BJ (cell line): ENCODE measurements at regions not wholly inside any gene's neighbourhood (a gene's known extent, or its start where the extent isn't known, plus 50 kb on each side); places are given as distances from the start of the nearest gene placed in this dataset.

Experiments used
- CTCF ChIA-PET: fragments of 350-600 bp; formaldehyde crosslinking; extraction: SDS; loops from one replicate; lab custom pipeline; 2021; ENCODE audit warnings: antibody characterized with exemption, inconsistent platforms; lab: Yijun Ruan, JAX
- POLR2A ChIA-PET: fragments of 300-600 bp; sonication (Branson Sonifier 250); formaldehyde crosslinking; extraction: SDS; loops from one replicate; lab custom pipeline; 2021; ENCODE audit warnings: antibody characterized with exemption; lab: Charles Lee
- DNase-seq: peaks from one replicate; pipeline ENCODE4 v3.0.0-alpha.2; 2011; ENCODE audit warnings: low read depth
- H3K27me3 ChIP-seq: 2 replicates; pipeline ENCODE4 v1.6.0; 2011; ENCODE audit warnings: low read length; ENCODE audit not compliant: control insufficient read depth, insufficient read depth
- H3K36me3 ChIP-seq: 2 replicates; pipeline ENCODE4 v1.5.1; 2011; ENCODE audit warnings: low read length; ENCODE audit not compliant: control insufficient read depth, insufficient read depth
- H3K4me3 ChIP-seq: 2 replicates; pipeline ENCODE4 v1.5.1; 2011; ENCODE audit warnings: low read depth, mild to moderate bottlenecking, control low read depth, low read length
- TF ChIP-seq, protein P1 (sequence below): IDR thresholded peaks from 2 replicates; pipeline ENCODE4 v1.5.1; 2011; ENCODE audit warnings: low read depth, mild to moderate bottlenecking, control low read depth, inconsistent platforms, low read length, moderate library complexity; ENCODE audit not compliant: insufficient read depth

DNA sequence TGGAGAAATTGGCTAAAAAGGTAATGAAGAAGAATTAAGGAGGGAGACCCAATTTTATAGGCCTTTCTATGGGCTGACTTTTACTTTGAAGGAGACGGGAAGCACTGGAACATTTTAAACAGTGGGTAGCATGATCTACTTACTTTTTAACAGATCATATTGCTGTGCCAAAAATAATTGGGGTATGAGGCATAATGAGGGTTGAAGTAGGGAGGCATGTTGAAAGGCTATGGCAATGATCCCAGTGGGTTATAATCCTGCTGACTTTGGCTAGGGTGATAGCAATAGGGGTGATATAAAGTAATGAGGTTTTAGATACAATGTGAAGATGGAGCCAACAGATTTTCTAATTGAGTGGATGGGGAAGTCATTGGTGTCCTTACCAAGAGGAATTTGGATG is 73.2 kb downstream of the GPR37 start:
- H3K36me3 ChIP-seq: no peaks in the 10 kb centered on the region
- no peaks in the 10 kb centered on the region for H3K27me3 ChIP-seq
- H3K4me3 ChIP-seq: no peak overlapping the region
- DNase-seq: no peak
- ChIA-PET CTCF (no interaction called here), POLR2A (no interaction called here)
- TF ChIP-seq, protein P1, sequence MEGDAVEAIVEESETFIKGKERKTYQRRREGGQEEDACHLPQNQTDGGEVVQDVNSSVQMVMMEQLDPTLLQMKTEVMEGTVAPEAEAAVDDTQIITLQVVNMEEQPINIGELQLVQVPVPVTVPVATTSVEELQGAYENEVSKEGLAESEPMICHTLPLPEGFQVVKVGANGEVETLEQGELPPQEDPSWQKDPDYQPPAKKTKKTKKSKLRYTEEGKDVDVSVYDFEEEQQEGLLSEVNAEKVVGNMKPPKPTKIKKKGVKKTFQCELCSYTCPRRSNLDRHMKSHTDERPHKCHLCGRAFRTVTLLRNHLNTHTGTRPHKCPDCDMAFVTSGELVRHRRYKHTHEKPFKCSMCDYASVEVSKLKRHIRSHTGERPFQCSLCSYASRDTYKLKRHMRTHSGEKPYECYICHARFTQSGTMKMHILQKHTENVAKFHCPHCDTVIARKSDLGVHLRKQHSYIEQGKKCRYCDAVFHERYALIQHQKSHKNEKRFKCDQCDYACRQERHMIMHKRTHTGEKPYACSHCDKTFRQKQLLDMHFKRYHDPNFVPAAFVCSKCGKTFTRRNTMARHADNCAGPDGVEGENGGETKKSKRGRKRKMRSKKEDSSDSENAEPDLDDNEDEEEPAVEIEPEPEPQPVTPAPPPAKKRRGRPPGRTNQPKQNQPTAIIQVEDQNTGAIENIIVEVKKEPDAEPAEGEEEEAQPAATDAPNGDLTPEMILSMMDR: no peak

GRCh38 chr7:124690840-124691239 is 74.8 kb downstream of the GPR37 start:
- CTCF ChIA-PET: no interaction called here
- Histone ChIP-seq H3K36me3 (no peaks in the 10 kb centered on the region), H3K27me3 (no peaks in the 10 kb centered on the region), H3K4me3 (no peak overlapping the region)
- TF ChIP-seq, protein P1: no peak
- no peak for DNase-seq
- POLR2A ChIA-PET: no interaction called here

GRCh38 chr7:124689931-124690330 is 75.7 kb downstream of the GPR37 start:
- CTCF ChIA-PET: no interaction called here

DNA sequence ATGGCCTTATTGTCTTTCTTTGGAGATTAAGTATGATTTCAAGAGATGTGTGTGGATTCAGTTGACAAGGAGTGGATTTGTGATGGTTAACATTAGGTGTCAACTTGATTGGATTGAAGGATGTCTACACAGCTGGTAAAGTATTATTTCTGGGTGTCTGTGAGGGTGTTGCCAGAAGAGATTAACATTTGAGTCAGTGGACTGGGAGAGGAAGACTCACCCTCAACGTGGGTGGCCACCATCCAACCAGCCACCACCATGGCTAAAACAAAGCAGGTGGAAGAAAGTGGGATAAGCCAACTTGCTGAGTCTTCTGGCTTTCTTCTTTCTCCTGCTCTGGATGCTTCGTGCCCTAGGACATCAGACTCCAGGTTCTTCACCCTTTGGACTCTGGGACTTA is 76.1 kb downstream of the GPR37 start:
- CTCF ChIA-PET: interaction anchor here (0.6 kb wide), 1 partner anchor 32 kb away, joined by 3 read pairs; no protein-coding TSS in a partner anchor
- no peak overlapping the region for H3K4me3 ChIP-seq
- TF ChIP-seq, protein P1: no peak
- POLR2A ChIA-PET: no interaction called here
- no peak for DNase-seq
- no peaks in the 10 kb centered on the region for H3K36me3 ChIP-seq
- no peaks in the 10 kb centered on the region for H3K27me3 ChIP-seq

More at GRCh38 chr7:124689931-124690330, 75.7 kb downstream of the GPR37 start:
- TF ChIP-seq, protein P1: no peak
- no peak overlapping the region for H3K4me3 ChIP-seq
- POLR2A ChIA-PET: no interaction called here
- H3K27me3 ChIP-seq: no peaks in the 10 kb centered on the region
- H3K36me3 ChIP-seq: no peaks in the 10 kb centered on the region
- DNase-seq: no peak

GRCh38 chr7:124688991-124689390 is 76.6 kb downstream of the GPR37 start:
- H3K4me3 ChIP-seq: no peak overlapping the region
- peak; percentile 4 for DNase-seq
- TF ChIP-seq, protein P1: no peak
- no peaks in the 10 kb centered on the region for H3K27me3 ChIP-seq
- H3K36me3 ChIP-seq: no peaks in the 10 kb centered on the region
- CTCF ChIA-PET: interaction anchor here (0.6 kb wide), 1 partner anchor 32 kb away, joined by 3 read pairs; no protein-coding TSS in a partner anchor
- POLR2A ChIA-PET: no interaction called here
